ENCODE measurements at regions not wholly inside any gene's neighbourhood (a gene's known extent, or its start where the extent isn't known, plus 50 kb on each side); places are given as distances from the start of the nearest gene placed in this dataset.

- Histone ChIP-seq H3K4me1 (ENCODE audit: control insufficient read depth, low read length) (no peaks in the 10 kb centered on the region), H3K27me3 (ENCODE audit: control insufficient read depth, low read length) (peaks cover 2% of the 10 kb centered on the region), H3K36me3 (ENCODE audit: control insufficient read depth, low read length) (no peaks in the 10 kb centered on the region), H3K9me2 (replicated peaks; ENCODE audit: control insufficient read depth, low read length) (no peaks in the 10 kb centered on the region), H3F3A (ENCODE audit: control insufficient read depth, insufficient read depth) (no peaks in the 10 kb centered on the region), H3K4me3 (ENCODE audit: low read length) (no peak overlapping the region), H3K9me3 (ENCODE audit: control insufficient read depth, insufficient read depth, low read length) (no peaks in the 10 kb centered on the region), H3K27ac (ENCODE audit: low read depth, low read length) (no peak overlapping the region), H3K79me2 (ENCODE audit: control insufficient read depth, low read length) (no peaks in the 10 kb centered on the region), H4K20me1 (ENCODE audit: control insufficient read depth, insufficient read depth, low read depth, low read length) (no peaks in the 10 kb centered on the region), H3K4me2 (ENCODE audit: low read length) (no peak overlapping the region)
- TF ChIP-seq EZH2phosphoT487 (IDR thresholded peaks at IDR 0.05; ENCODE audit: borderline replicate concordance, low read length) (no peak), CTCF (IDR thresholded peaks at IDR 0.05; ENCODE audit: low read depth, low read length, poor library complexity, severe bottlenecking) (no peak)
Measured at GRCh38 chr2:133774654-133775015, 206.4 kb upstream of the NCKAP5 start.

- Histone ChIP-seq H3K36me3 (ENCODE audit: control insufficient read depth, low read length) (no peaks in the 10 kb centered on the region), H3K27me3 (ENCODE audit: control insufficient read depth, low read length) (peaks cover 6% of the 10 kb centered on the region; the same call in 1 of the 2 replicates), H3K9me2 (replicated peaks; ENCODE audit: control insufficient read depth, low read length) (no peaks in the 10 kb centered on the region), H3K9me3 (ENCODE audit: control insufficient read depth, insufficient read depth, low read length) (no peaks in the 10 kb centered on the region), H3K79me2 (ENCODE audit: control insufficient read depth, low read length) (no peaks in the 10 kb centered on the region), H3F3A (ENCODE audit: control insufficient read depth, insufficient read depth) (no peaks in the 10 kb centered on the region), H3K4me3 (ENCODE audit: low read length) (no peak overlapping the region), H3K4me2 (ENCODE audit: low read length) (no peak overlapping the region), H3K27ac (ENCODE audit: low read depth, low read length) (no peak overlapping the region), H3K4me1 (ENCODE audit: control insufficient read depth, low read length) (no peaks in the 10 kb centered on the region), H4K20me1 (ENCODE audit: control insufficient read depth, insufficient read depth, low read depth, low read length) (no peaks in the 10 kb centered on the region)
- TF ChIP-seq CTCF (IDR thresholded peaks at IDR 0.05; ENCODE audit: low read depth, low read length, poor library complexity, severe bottlenecking): no peak
- no peak for TF ChIP-seq EZH2phosphoT487 (IDR thresholded peaks at IDR 0.05; ENCODE audit: borderline replicate concordance, low read length)
Measured at GRCh38 chr2:133776936-133777573, 208.8 kb upstream of the NCKAP5 start.

GRCh38 chr2:133777574-133777960, 209.3 kb upstream of the NCKAP5 start:
- Histone ChIP-seq H3K9me2 (replicated peaks; ENCODE audit: control insufficient read depth, low read length) (no peaks in the 10 kb centered on the region), H3K4me2 (ENCODE audit: low read length) (no peak overlapping the region), H3K9me3 (ENCODE audit: control insufficient read depth, insufficient read depth, low read length) (no peaks in the 10 kb centered on the region), H3K4me3 (ENCODE audit: low read length) (no peak overlapping the region), H3K36me3 (ENCODE audit: control insufficient read depth, low read length) (no peaks in the 10 kb centered on the region), H3K27ac (ENCODE audit: low read depth, low read length) (no peak overlapping the region), H3K79me2 (ENCODE audit: control insufficient read depth, low read length) (no peaks in the 10 kb centered on the region), H3K4me1 (ENCODE audit: control insufficient read depth, low read length) (no peaks in the 10 kb centered on the region), H3F3A (ENCODE audit: control insufficient read depth, insufficient read depth) (no peaks in the 10 kb centered on the region), H3K27me3 (ENCODE audit: control insufficient read depth, low read length) (peaks cover 6% of the 10 kb centered on the region; the same call in 1 of the 2 replicates), H4K20me1 (ENCODE audit: control insufficient read depth, insufficient read depth, low read depth, low read length) (no peaks in the 10 kb centered on the region)
- TF ChIP-seq EZH2phosphoT487 (IDR thresholded peaks at IDR 0.05; ENCODE audit: borderline replicate concordance, low read length) (no peak), CTCF (IDR thresholded peaks at IDR 0.05; ENCODE audit: low read depth, low read length, poor library complexity, severe bottlenecking) (no peak)

Data from DOHH2 (cell line).